HCT116 (cell line): ENCODE measurements at regions not wholly inside any gene's neighbourhood (a gene's known extent, or its start where the extent isn't known, plus 50 kb on each side); places are given as distances from the start of the nearest gene placed in this dataset.

Experiments
- ATAC-seq: fragments of 200-7000 bp; cut with Tn5 transposase; 2 replicates; pipeline ENCODE4 v1.9.1; 2020; ENCODE audit warnings: mild to moderate bottlenecking, moderate library complexity
- BruUV-seq: library from RNA; stranded (reverse); fragments of 400-500 nt; replicated peaks from 2 replicates; lab custom pipeline; 2021; lab: Mats Ljungman, UMichigan
- CTCF ChIA-PET: fragments of 300-600 bp; sonication (Branson Sonifier 250); formaldehyde crosslinking; loops from one replicate; lab custom pipeline; 2021; ENCODE audit warnings: antibody characterized with exemption; lab: Charles Lee
- POLR2A ChIA-PET: fragments of 300-600, 350-600 bp; sonication (Branson Sonifier 250); formaldehyde crosslinking; loops from one replicate; lab custom pipeline; 2021; ENCODE audit warnings: antibody characterized with exemption; lab: Charles Lee
- RAD21 ChIA-PET, 2 experiments: fragments of 300-600 bp; sonication (Branson Sonifier 250); formaldehyde crosslinking; loops; one replicate each; lab custom pipeline; 2023; ENCODE audit warnings: low total read pairs in 2 of 2; ENCODE audit not compliant: uncharacterized antibody in 2 of 2, unreplicated experiment in 2 of 2, low non-redundant PET in 1 of 2; lab: Charles Lee
- DNase-seq: peaks from one replicate; pipeline ENCODE4 v3.0.0-alpha.2; 2010; ENCODE audit warnings: low read depth, low spot score
- H2AFZ ChIP-seq: fragments of 200-600 bp; shearing (Covaris generic), sonication (generic); 2 replicates; pipeline ENCODE4 v1.6.1; 2017; ENCODE audit warnings: low read depth, mixed run types, mixed read lengths, antibody characterized with exemption, low read length; ENCODE audit not compliant: poor library complexity, severe bottlenecking
- H3K27ac ChIP-seq: 2 replicates; pipeline ENCODE4 v1.5.1; 2012; ENCODE audit warnings: low read depth, low read length
- H3K27me3 ChIP-seq: fragments of 200-600 bp; sonication (generic); 2 replicates; pipeline ENCODE4 v1.6.1; 2016; ENCODE audit warnings: mixed run types, low read length, mixed read lengths; ENCODE audit not compliant: insufficient read depth
- H3K36me3 ChIP-seq, 2 experiments: fragments of 200-500 bp in 1 of 2; fragments of 200-600 bp in 1 of 2; sonication (Bioruptor generic) in 1 of 2; sonication (generic) in 1 of 2; 2 replicates each; pipeline versions ENCODE4 v1.5.1 to v1.6.1; 2014 to 2016; ENCODE audit warnings: low read length in 2 of 2, inconsistent platforms in 1 of 2, mixed read lengths in 1 of 2, mixed run types in 1 of 2; ENCODE audit not compliant: insufficient read depth in 2 of 2, control insufficient read depth in 1 of 2
- H3K4me1 ChIP-seq, 2 experiments: fragments of 200-600 bp in 1 of 2; sonication (generic) in 1 of 2; 2 replicates each; pipeline versions ENCODE4 v1.5.1 to v1.6.1; 2012 to 2017; ENCODE audit warnings: low read length in 2 of 2, inconsistent platforms in 1 of 2, mild to moderate bottlenecking in 1 of 2, mixed read lengths in 1 of 2, mixed run types in 1 of 2, moderate library complexity in 1 of 2; ENCODE audit not compliant: insufficient read depth in 2 of 2, control insufficient read depth in 1 of 2
- H3K4me2 ChIP-seq: fragments of 200-600 bp; sonication (generic); 2 replicates; pipeline ENCODE4 v1.6.1; 2017; ENCODE audit warnings: mixed run types, low read length, mixed read lengths
- H3K4me3 ChIP-seq, 2 experiments: fragments of 200-600 bp in 1 of 2; sonication (generic) in 1 of 2; replicated peaks in 1 of 2; 2 replicates each; pipeline ENCODE4 v1.5.1; 2011 to 2016; ENCODE audit warnings: low read length in 2 of 2, control low read depth in 1 of 2, low read depth in 1 of 2, mild to moderate bottlenecking in 1 of 2, mixed read lengths in 1 of 2, mixed run types in 1 of 2
- H3K79me2 ChIP-seq: fragments of 200-600 bp; sonication (generic); 2 replicates; pipeline ENCODE4 v1.6.1; 2017; ENCODE audit warnings: mild to moderate bottlenecking, mixed run types, low read length, moderate library complexity, mixed read lengths; ENCODE audit not compliant: insufficient read depth
- H3K9ac ChIP-seq: fragments of 200-600 bp; sonication (generic); 2 replicates; pipeline ENCODE4 v1.6.1; 2016; ENCODE audit warnings: low read length, mixed read lengths
- H3K9me2 ChIP-seq: fragments of 200-600 bp; sonication (generic), shearing (Covaris generic); 2 replicates; pipeline ENCODE4 v1.6.1; 2017; ENCODE audit warnings: mixed run types, mild to moderate bottlenecking, moderate library complexity; ENCODE audit not compliant: insufficient read depth
- H3K9me3 ChIP-seq, 2 experiments: fragments of 200-500 bp in 1 of 2; fragments of 200-600 bp in 1 of 2; sonication (Bioruptor generic) in 1 of 2; sonication (generic) in 1 of 2; 2 replicates each; pipeline ENCODE4 v1.6.1; 2014 to 2017; ENCODE audit warnings: low read length in 2 of 2, mixed read lengths in 2 of 2, inconsistent platforms in 1 of 2, low read depth in 1 of 2, mild to moderate bottlenecking in 1 of 2, mixed run types in 1 of 2, moderate library complexity in 1 of 2; ENCODE audit not compliant: control insufficient read depth in 1 of 2, insufficient read depth in 1 of 2
- H4K20me1 ChIP-seq: fragments of 200-600 bp; sonication (generic), shearing (Covaris generic); 2 replicates; pipeline ENCODE4 v1.6.1; 2017; ENCODE audit warnings: mixed run types, mild to moderate bottlenecking, moderate library complexity; ENCODE audit not compliant: insufficient read depth
- CBX3 ChIP-seq: IDR thresholded peaks from 2 replicates; pipeline ENCODE4 v1.6.1; 2012; ENCODE audit warnings: low read depth
- CEBPB ChIP-seq: IDR thresholded peaks from 2 replicates; pipeline ENCODE4 v1.6.1; 2012; ENCODE audit warnings: low read depth
- EGR1 ChIP-seq: IDR thresholded peaks from 2 replicates; pipeline ENCODE4 v1.6.1; 2012; ENCODE audit warnings: low read depth
- ELF1 ChIP-seq: IDR thresholded peaks from 2 replicates; pipeline ENCODE4 v1.6.1; 2012; ENCODE audit warnings: low read depth, borderline replicate concordance
- EZH2phosphoT487 ChIP-seq: fragments of 200-600 bp; IDR thresholded peaks from 2 replicates; pipeline ENCODE4 v1.6.1; 2018; ENCODE audit warnings: antibody characterized with exemption, borderline replicate concordance
- FOSL1 ChIP-seq: IDR thresholded peaks from 2 replicates; pipeline ENCODE4 v1.6.1; 2012; ENCODE audit warnings: low read depth
- POLR2AphosphoS5 ChIP-seq: IDR thresholded peaks from 2 replicates; pipeline ENCODE4 v1.6.1; 2011; ENCODE audit warnings: mild to moderate bottlenecking, low read depth, low read length, moderate library complexity
- RAD21 ChIP-seq: IDR thresholded peaks from 2 replicates; pipeline ENCODE4 v1.6.1; 2012; ENCODE audit warnings: low read depth, mild to moderate bottlenecking
- SIN3A ChIP-seq: IDR thresholded peaks from 2 replicates; pipeline ENCODE4 v1.6.1; 2012; ENCODE audit warnings: low read depth
- SP1 ChIP-seq: IDR thresholded peaks from 2 replicates; pipeline ENCODE4 v1.6.1; 2012; ENCODE audit warnings: low read depth
- SRF ChIP-seq: IDR thresholded peaks from 2 replicates; pipeline ENCODE4 v1.6.1; 2012; ENCODE audit warnings: low read depth
- TCF7L2 ChIP-seq: IDR thresholded peaks from 2 replicates; pipeline ENCODE4 v1.7.0; 2011; ENCODE audit warnings: borderline replicate concordance, inconsistent platforms; ENCODE audit not compliant: insufficient read depth, insufficient read length; ENCODE audit errors: extremely low read depth
- YY1 ChIP-seq: IDR thresholded peaks from 2 replicates; pipeline ENCODE4 v1.6.1; 2011; ENCODE audit warnings: low read length, low read depth, moderate library complexity, mild to moderate bottlenecking; ENCODE audit not compliant: insufficient replicate concordance; ENCODE audit errors: extremely low read depth
- ZFX ChIP-seq: fragments of 450-650 bp; IDR thresholded peaks from 2 replicates; pipeline ENCODE4 v1.6.1; 2017
- intact Hi-C: fragments of 100-400 bp; cut with micrococcal nuclease; formaldehyde crosslinking; loops from 2 replicates; pipeline ENCODE4 v1.10.0; 2022
- TF ChIP-seq, protein P1 (sequence below): IDR thresholded peaks from 2 replicates; pipeline ENCODE4 v1.6.1; 2012
- TF ChIP-seq, protein P2 (sequence below): IDR thresholded peaks from 2 replicates; pipeline ENCODE4 v1.6.1; 2012; ENCODE audit warnings: low read depth

DNA sequence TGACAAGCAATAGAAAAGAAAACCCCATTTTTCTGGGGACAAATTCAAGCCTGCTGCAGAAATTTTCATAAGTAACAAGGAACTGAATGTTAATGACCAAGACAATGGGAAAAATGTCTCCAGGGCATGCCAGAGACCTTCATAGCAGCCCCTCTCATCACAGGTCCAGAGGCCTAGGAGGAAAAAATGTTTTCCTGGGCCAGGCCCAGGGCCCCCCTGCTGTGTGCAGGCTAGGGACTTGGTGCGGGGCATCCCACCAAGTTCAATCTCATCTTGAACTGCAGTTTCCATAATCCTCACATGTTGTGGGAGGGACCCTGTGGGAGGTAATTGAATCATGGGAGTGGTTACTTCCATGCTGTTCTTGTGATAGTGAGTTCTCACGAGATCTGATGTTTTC lies 211.5 kb upstream of the GRIA3 start:
- Histone ChIP-seq H2AFZ (no peak overlapping the region), H4K20me1 (no peaks in the 10 kb centered on the region), H3K27me3 (no peaks in the 10 kb centered on the region), H3K4me3 (no peak overlapping the region), H3K9me2 (no peaks in the 10 kb centered on the region), H3K4me2 (no peak overlapping the region), H3K27ac (no peak overlapping the region), H3K9me3 (no peaks in the 10 kb centered on the region), H3K9ac (no peak overlapping the region), H3K79me2 (no peaks in the 10 kb centered on the region), H3K36me3 (no peaks in the 10 kb centered on the region), H3K4me1 (no peaks in the 10 kb centered on the region)
- intact Hi-C loops: no loop called here
- POLR2A ChIA-PET: no interaction called here
- no TSS peak for BruUV-seq
- DNase-seq (no peak), ATAC-seq (no peak)
- TF ChIP-seq CBX3: no peak
- TF ChIP-seq SRF: no peak
- no peak for TF ChIP-seq TCF7L2
- no peak for TF ChIP-seq EGR1
- TF ChIP-seq SP1: no peak
- no peak for TF ChIP-seq EZH2phosphoT487
- no peak for TF ChIP-seq POLR2AphosphoS5
- TF ChIP-seq, protein P1, sequence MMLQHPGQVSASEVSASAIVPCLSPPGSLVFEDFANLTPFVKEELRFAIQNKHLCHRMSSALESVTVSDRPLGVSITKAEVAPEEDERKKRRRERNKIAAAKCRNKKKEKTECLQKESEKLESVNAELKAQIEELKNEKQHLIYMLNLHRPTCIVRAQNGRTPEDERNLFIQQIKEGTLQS: no peak
- TF ChIP-seq SIN3A: no peak
- no peak for TF ChIP-seq RAD21
- no peak for TF ChIP-seq FOSL1
- TF ChIP-seq YY1: no peak
- no peak for TF ChIP-seq CEBPB
- TF ChIP-seq ZFX: no peak
- TF ChIP-seq ELF1: no peak
- TF ChIP-seq, protein P2, sequence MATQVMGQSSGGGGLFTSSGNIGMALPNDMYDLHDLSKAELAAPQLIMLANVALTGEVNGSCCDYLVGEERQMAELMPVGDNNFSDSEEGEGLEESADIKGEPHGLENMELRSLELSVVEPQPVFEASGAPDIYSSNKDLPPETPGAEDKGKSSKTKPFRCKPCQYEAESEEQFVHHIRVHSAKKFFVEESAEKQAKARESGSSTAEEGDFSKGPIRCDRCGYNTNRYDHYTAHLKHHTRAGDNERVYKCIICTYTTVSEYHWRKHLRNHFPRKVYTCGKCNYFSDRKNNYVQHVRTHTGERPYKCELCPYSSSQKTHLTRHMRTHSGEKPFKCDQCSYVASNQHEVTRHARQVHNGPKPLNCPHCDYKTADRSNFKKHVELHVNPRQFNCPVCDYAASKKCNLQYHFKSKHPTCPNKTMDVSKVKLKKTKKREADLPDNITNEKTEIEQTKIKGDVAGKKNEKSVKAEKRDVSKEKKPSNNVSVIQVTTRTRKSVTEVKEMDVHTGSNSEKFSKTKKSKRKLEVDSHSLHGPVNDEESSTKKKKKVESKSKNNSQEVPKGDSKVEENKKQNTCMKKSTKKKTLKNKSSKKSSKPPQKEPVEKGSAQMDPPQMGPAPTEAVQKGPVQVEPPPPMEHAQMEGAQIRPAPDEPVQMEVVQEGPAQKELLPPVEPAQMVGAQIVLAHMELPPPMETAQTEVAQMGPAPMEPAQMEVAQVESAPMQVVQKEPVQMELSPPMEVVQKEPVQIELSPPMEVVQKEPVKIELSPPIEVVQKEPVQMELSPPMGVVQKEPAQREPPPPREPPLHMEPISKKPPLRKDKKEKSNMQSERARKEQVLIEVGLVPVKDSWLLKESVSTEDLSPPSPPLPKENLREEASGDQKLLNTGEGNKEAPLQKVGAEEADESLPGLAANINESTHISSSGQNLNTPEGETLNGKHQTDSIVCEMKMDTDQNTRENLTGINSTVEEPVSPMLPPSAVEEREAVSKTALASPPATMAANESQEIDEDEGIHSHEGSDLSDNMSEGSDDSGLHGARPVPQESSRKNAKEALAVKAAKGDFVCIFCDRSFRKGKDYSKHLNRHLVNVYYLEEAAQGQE: no peak
- CTCF ChIA-PET: no interaction called here
- RAD21 ChIA-PET: no interaction called here
